HG02642 (cell line): ENCODE measurements at regions not wholly inside any gene's neighbourhood (a gene's known extent, or its start where the extent isn't known, plus 50 kb on each side); places are given as distances from the start of the nearest gene placed in this dataset.
A peak's percentile ranks its signal among the peaks of the same experiment; 100 is the strongest.
"Not testable (repeated sequence)": the region's sequence is repeated elsewhere in the genome, so short reads cannot be mapped to it uniquely, and the experiment has no call there.

ENCODE experiments used
- ATAC-seq: cut with Tn5 transposase; IDR thresholded peaks from one replicate; pipeline ENCODE4 v1.9.1; 2021; ENCODE audit warnings: mild to moderate bottlenecking; ENCODE audit not compliant: unreplicated experiment, poor library complexity

- not testable (repeated sequence) for ATAC-seq
Measured at GRCh38 chr16:21487956-21488355, 111.4 kb upstream of the METTL9 start.

GRCh38 chr16:21499046-21499445, 100.3 kb upstream of the METTL9 start:
- ATAC-seq: not testable (repeated sequence)

- peak; percentile 56 for ATAC-seq
Measured at GRCh38 chr16:21501223-21501868, 98.0 kb upstream of the METTL9 start.

GRCh38 chr16:21501869-21502667, 97.3 kb upstream of the METTL9 start:
- peak; percentile 79 for ATAC-seq

- ATAC-seq: not testable (repeated sequence)
Measured at GRCh38 chr16:21503574-21503920, 95.8 kb upstream of the METTL9 start.

GRCh38 chr16:21503941-21504832, 95.2 kb upstream of the METTL9 start:
- ATAC-seq: not testable (repeated sequence)

- not testable (repeated sequence) for ATAC-seq
Measured at GRCh38 chr16:21505751-21506520, 93.4 kb upstream of the METTL9 start.

GRCh38 chr16:21506857-21507456, 92.4 kb upstream of the METTL9 start:
- peak; percentile 53 for ATAC-seq

GRCh38 chr16:21507631-21508305, 91.6 kb upstream of the METTL9 start:
- ATAC-seq: not testable (repeated sequence)

- not testable (repeated sequence) for ATAC-seq
Measured at GRCh38 chr16:21508661-21509436, 90.5 kb upstream of the METTL9 start.

- ATAC-seq: not testable (repeated sequence)
Measured at GRCh38 chr16:21509437-21510086, 89.8 kb upstream of the METTL9 start.

GRCh38 chr16:21510869-21511255, 88.5 kb upstream of the METTL9 start:
- not testable (repeated sequence) for ATAC-seq

GRCh38 chr16:21511315-21512210, 87.8 kb upstream of the METTL9 start:
- not testable (repeated sequence) for ATAC-seq

GRCh38 chr16:21512280-21513192, 86.8 kb upstream of the METTL9 start:
- not testable (repeated sequence) for ATAC-seq

- not testable (repeated sequence) for ATAC-seq
Measured at GRCh38 chr16:21513337-21513741, 86.0 kb upstream of the METTL9 start.
